ENCODE measurements at regions not wholly inside any gene's neighbourhood (a gene's known extent, or its start where the extent isn't known, plus 50 kb on each side); places are given as distances from the start of the nearest gene placed in this dataset.

GRCh38 chr14:56044196-56044595 is 74.0 kb upstream of the PELI2 start:
- ATAC-seq: no peak
- TF ChIP-seq ZNF70 (CRISPR knock-in tag; IDR thresholded peaks at IDR 0.05) (no peak), ESRRG (CRISPR knock-in tag; IDR thresholded peaks at IDR 0.05) (no peak), PATZ1 (CRISPR knock-in tag; IDR thresholded peaks at IDR 0.05; ENCODE audit: borderline replicate concordance) (no peak), ZNF8 (CRISPR knock-in tag; IDR thresholded peaks at IDR 0.05) (no peak), ZC3H10 (CRISPR knock-in tag; IDR thresholded peaks at IDR 0.05) (no peak), ISL1 (CRISPR knock-in tag; IDR thresholded peaks at IDR 0.05) (no peak), GLIS3 (CRISPR knock-in tag; IDR thresholded peaks at IDR 0.05) (no peak), TSHZ2 (CRISPR knock-in tag; IDR thresholded peaks at IDR 0.05) (no peak), BACH2 (CRISPR knock-in tag; IDR thresholded peaks at IDR 0.05; ENCODE audit: borderline replicate concordance) (no peak), TOX (CRISPR knock-in tag; IDR thresholded peaks at IDR 0.05; ENCODE audit: borderline replicate concordance) (no peak), PPARA (CRISPR knock-in tag; IDR thresholded peaks at IDR 0.05; ENCODE audit: borderline replicate concordance) (no peak), ARNTL (CRISPR knock-in tag; IDR thresholded peaks at IDR 0.05; ENCODE audit: borderline replicate concordance, low read depth) (no peak), OSR1 (CRISPR knock-in tag; IDR thresholded peaks at IDR 0.05) (no peak), SNAI2 (CRISPR knock-in tag; IDR thresholded peaks at IDR 0.05) (no peak), ZNF565 (CRISPR knock-in tag; conservative IDR thresholded peaks at IDR 0.05; ENCODE audit: low read depth) (no peak), TCF4 (CRISPR knock-in tag; IDR thresholded peaks at IDR 0.05; ENCODE audit: borderline replicate concordance) (no peak), ZFP30 (CRISPR knock-in tag; IDR thresholded peaks at IDR 0.05) (no peak)
- TF ChIP-seq, protein P1, sequence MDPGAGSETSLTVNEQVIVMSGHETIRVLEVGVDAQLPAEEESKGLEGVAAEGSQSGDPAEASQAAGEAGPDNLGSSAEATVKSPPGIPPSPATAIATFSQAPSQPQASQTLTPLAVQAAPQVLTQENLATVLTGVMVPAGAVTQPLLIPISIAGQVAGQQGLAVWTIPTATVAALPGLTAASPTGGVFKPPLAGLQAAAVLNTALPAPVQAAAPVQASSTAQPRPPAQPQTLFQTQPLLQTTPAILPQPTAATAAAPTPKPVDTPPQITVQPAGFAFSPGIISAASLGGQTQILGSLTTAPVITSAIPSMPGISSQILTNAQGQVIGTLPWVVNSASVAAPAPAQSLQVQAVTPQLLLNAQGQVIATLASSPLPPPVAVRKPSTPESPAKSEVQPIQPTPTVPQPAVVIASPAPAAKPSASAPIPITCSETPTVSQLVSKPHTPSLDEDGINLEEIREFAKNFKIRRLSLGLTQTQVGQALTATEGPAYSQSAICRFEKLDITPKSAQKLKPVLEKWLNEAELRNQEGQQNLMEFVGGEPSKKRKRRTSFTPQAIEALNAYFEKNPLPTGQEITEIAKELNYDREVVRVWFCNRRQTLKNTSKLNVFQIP (CRISPR knock-in tag; IDR thresholded peaks at IDR 0.05; ENCODE audit: borderline replicate concordance, low read depth): no peak

GRCh38 chr14:56046546-56046945 is 71.7 kb upstream of the PELI2 start:
- ATAC-seq: no peak
- TF ChIP-seq TOX (CRISPR knock-in tag; IDR thresholded peaks at IDR 0.05; ENCODE audit: borderline replicate concordance) (no peak), ISL1 (CRISPR knock-in tag; IDR thresholded peaks at IDR 0.05) (no peak), ZFP30 (CRISPR knock-in tag; IDR thresholded peaks at IDR 0.05) (no peak), ZNF8 (CRISPR knock-in tag; IDR thresholded peaks at IDR 0.05) (no peak), PATZ1 (CRISPR knock-in tag; IDR thresholded peaks at IDR 0.05; ENCODE audit: borderline replicate concordance) (no peak)

- ATAC-seq: no peak
- TF ChIP-seq BACH2 (CRISPR knock-in tag; IDR thresholded peaks at IDR 0.05; ENCODE audit: borderline replicate concordance) (no peak), TSHZ2 (CRISPR knock-in tag; IDR thresholded peaks at IDR 0.05) (no peak), GLIS3 (CRISPR knock-in tag; IDR thresholded peaks at IDR 0.05) (no peak), ZNF70 (CRISPR knock-in tag; IDR thresholded peaks at IDR 0.05) (no peak), PPARA (CRISPR knock-in tag; IDR thresholded peaks at IDR 0.05; ENCODE audit: borderline replicate concordance) (no peak), ESRRG (CRISPR knock-in tag; IDR thresholded peaks at IDR 0.05) (no peak), CSRNP3 (CRISPR knock-in tag; IDR thresholded peaks at IDR 0.05) (no peak), ARNTL (CRISPR knock-in tag; IDR thresholded peaks at IDR 0.05; ENCODE audit: borderline replicate concordance, low read depth) (no peak), ZNF565 (CRISPR knock-in tag; conservative IDR thresholded peaks at IDR 0.05; ENCODE audit: low read depth) (no peak), SNAI2 (CRISPR knock-in tag; IDR thresholded peaks at IDR 0.05) (no peak)
- TF ChIP-seq, protein P2, sequence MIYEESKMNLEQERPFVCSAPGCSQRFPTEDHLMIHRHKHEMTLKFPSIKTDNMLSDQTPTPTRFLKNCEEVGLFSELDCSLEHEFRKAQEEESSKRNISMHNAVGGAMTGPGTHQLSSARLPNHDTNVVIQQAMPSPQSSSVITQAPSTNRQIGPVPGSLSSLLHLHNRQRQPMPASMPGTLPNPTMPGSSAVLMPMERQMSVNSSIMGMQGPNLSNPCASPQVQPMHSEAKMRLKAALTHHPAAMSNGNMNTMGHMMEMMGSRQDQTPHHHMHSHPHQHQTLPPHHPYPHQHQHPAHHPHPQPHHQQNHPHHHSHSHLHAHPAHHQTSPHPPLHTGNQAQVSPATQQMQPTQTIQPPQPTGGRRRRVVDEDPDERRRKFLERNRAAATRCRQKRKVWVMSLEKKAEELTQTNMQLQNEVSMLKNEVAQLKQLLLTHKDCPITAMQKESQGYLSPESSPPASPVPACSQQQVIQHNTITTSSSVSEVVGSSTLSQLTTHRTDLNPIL (CRISPR knock-in tag; IDR thresholded peaks at IDR 0.05; ENCODE audit: low read depth): no peak
These were observed 71.2 kb upstream of the PELI2 start for GRCh38 chr14:56046996-56047395.

Data from SK-N-SH treated with all-trans-retinoic acid at 6 μM for 48 hours (cell line).